ENCODE measurements at regions not wholly inside any gene's neighbourhood (a gene's known extent, or its start where the extent isn't known, plus 50 kb on each side); places are given as distances from the start of the nearest gene placed in this dataset.
"Not testable (repeated sequence)": the region's sequence is repeated elsewhere in the genome, so short reads cannot be mapped to it uniquely, and the experiment has no call there.

GRCh38 chr5:164185000-164185399 lies 679.6 kb downstream of the MAT2B start:
- DNase-seq (ENCODE audit: low read depth in 4 of 4, low spot score in 1 of 4): no peak

GRCh38 chr5:164186550-164186949 lies 681.1 kb downstream of the MAT2B start:
- DNase-seq (ENCODE audit: low read depth in 4 of 4, low spot score in 1 of 4): no peak

DNA sequence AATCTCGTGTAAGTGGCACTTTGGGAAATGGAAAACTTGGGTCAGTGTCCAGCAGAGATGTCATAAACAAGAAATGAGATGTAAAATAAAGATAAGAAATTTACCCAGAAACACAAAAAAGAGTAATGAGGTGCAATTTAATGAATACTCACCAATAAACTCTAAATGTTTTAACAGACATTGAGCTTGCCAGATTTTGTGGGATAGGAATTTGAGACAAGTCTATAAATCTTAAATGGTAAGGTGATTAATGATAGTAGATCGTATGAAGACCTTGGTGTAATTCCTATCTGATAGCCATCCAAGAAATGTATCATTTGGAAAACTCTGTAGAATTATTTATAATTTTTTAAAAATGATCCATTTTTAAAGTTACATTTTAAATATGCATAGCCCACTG lies 682.4 kb downstream of the MAT2B start:
- no peak for DNase-seq (ENCODE audit: low read depth in 4 of 4, low spot score in 1 of 4)

DNA sequence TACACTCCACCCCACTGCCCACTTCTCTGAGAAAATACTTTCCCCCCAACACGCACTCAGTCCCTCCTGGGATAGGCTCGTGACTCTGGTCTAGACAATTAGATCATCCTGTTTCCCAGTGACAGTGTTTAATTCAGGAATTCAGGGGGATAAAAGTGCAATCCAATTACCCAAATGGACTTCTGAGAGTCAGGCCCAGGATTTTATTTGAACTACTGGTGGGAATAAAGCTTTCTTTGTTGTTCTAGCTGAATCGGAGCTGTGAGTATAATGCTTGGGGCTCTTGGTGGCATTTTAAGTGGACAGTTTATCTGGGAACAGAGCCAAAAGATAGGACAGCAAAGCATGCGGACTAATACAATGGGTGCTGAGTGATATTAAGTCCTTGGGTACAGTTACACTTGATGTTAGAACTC lies 683.3 kb downstream of the MAT2B start:
- no peak for DNase-seq (ENCODE audit: low read depth in 4 of 4, low spot score in 1 of 4)

DNA sequence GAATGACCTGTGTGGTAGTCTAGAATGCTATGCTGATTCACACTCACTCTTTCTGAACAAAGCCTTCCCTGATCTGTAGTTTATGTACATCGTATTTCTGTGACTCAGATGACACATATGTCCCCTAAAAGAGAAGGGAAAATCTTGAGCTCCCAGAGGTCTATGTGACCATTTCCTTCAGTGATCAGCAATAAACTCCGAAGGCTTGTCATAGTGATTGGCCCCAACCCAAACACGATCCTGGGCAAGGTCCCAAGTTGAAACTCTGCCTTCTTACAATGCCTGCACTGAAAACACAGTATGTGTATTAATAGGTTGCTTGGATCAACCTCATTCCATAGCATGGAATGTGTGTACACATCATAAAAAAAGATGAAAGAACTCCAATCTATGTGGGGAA lies 685.8 kb downstream of the MAT2B start:
- DNase-seq (ENCODE audit: low read depth in 4 of 4, low spot score in 1 of 4): no peak

- no peak for DNase-seq (ENCODE audit: low read depth in 4 of 4, low spot score in 1 of 4)
Observed at GRCh38 chr5:164202338-164202737, 696.9 kb downstream of the MAT2B start.

GRCh38 chr5:164203581-164204225 lies 698.3 kb downstream of the MAT2B start:
- DNase-seq (ENCODE audit: low read depth in 4 of 4, low spot score in 1 of 4): no peak

GRCh38 chr5:164204338-164204946 lies 699.0 kb downstream of the MAT2B start:
- no peak for DNase-seq (ENCODE audit: low read depth in 4 of 4, low spot score in 1 of 4)

DNA sequence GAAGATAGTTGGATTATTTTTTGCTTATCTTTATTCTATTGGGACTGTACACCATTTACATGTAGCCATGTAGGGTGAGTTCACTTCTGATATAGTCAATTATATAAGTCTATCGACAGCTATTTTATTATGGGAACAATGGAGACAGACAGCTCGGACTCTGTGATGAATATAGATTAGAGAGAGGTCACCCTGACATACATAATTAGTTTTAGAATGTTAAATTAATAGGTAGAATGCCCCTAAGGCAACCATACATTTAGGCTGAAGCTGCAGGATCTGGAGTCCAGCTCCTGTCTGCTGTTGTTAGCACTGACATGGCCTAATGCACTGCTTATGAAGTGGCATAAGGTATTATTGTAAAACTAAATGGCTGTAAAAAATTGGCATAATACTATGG lies 700.8 kb downstream of the MAT2B start:
- no peak for DNase-seq (ENCODE audit: low read depth in 4 of 4, low spot score in 1 of 4)

GRCh38 chr5:164207646-164208045 lies 702.2 kb downstream of the MAT2B start:
- no peak for DNase-seq (ENCODE audit: low read depth in 4 of 4, low spot score in 1 of 4)

GRCh38 chr5:164210491-164210890 lies 705.1 kb downstream of the MAT2B start:
- no peak for DNase-seq (ENCODE audit: low read depth in 4 of 4, low spot score in 1 of 4)

DNA sequence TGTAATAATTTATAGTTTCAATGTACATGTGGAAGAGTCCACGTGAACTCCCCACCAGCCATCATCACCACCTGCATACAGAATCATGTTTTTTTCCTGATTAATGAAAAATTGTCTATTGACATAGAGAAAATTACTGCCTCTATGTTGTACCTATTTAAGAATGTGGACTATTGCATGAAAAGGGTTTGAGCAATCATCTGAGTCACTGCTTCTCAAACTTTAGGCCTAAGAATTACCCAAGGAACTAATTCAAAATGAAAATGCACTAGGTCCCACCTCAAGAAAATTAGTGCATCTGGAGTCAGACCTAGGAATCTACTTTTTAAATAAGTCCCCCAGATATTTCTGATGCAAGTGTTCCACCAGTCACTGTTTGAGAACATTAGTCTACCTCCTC lies 709.3 kb downstream of the MAT2B start:
- DNase-seq (ENCODE audit: low read depth in 4 of 4, low spot score in 1 of 4): no peak

DNA sequence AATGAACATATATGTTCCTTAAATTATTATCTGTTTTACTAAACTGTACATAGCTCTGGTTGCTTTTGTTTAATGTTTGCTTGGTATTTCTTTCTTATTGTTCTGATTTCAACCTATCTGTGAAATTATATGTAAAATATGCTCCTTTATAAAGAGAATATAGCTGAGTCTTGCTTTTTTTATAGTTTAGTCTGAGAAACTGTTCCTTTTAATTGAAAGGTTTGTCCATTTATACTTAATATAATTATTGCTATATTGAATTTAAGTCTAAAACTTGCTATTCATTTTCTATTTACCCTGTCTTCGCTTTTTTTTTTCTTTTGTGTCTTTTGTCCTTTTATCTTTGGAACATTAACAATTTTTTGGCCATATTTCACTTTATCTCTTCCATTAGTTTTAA lies 712.0 kb downstream of the MAT2B start:
- DNase-seq (ENCODE audit: low read depth in 4 of 4, low spot score in 1 of 4): no peak

- DNase-seq (ENCODE audit: low read depth in 4 of 4, low spot score in 1 of 4): no peak
Observed at GRCh38 chr5:164220522-164220921, 715.1 kb downstream of the MAT2B start.

GRCh38 chr5:164224236-164224635 lies 718.8 kb downstream of the MAT2B start:
- DNase-seq (ENCODE audit: low read depth in 4 of 4, low spot score in 1 of 4): no peak

DNA sequence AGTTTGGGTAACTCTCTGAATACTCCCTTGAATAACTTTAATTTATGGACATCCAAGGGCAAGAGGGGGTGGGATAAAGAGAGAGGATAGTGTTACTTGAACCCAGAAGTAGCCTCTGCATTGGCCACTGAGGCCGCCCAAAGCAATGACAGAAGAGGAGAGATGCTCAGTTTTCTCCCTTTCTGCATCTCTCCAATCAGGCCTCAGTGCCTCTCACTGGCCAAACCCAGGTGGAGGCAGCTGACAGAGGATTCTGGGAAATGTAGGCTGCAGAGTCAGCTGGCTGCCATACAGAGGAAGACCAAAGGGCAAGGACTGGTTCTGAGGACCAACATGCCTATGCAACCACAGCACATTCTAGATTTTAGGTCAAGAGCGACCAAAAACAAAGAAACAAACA lies 719.4 kb downstream of the MAT2B start:
- no peak for DNase-seq (ENCODE audit: low read depth in 4 of 4, low spot score in 1 of 4)

- no peak for DNase-seq (ENCODE audit: low read depth in 4 of 4, low spot score in 1 of 4)
Observed at GRCh38 chr5:164230341-164230740, 724.9 kb downstream of the MAT2B start.

DNA sequence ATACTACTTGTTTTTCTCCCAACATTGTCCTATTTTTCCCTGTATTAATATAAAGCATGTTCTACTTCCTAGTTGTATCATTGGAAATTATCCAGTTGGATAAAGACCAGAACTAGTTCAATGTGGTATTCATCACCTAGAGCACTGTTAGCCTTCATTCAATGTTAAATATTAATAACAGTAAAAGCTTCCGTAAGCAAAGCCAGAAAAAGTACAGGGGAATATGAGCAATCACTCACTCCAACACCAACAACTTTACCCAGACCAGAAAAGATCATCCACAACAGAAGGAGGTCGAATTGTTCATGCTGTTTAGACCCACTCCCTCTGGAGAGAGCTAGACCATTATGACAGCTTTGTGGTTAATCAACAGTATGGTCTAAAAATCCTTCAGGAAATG lies 728.4 kb downstream of the MAT2B start:
- no peak for DNase-seq (ENCODE audit: low read depth in 4 of 4, low spot score in 1 of 4)

- no peak for DNase-seq (ENCODE audit: low read depth in 4 of 4, low spot score in 1 of 4)
Observed at GRCh38 chr5:164234321-164234720, 728.9 kb downstream of the MAT2B start.

DNA sequence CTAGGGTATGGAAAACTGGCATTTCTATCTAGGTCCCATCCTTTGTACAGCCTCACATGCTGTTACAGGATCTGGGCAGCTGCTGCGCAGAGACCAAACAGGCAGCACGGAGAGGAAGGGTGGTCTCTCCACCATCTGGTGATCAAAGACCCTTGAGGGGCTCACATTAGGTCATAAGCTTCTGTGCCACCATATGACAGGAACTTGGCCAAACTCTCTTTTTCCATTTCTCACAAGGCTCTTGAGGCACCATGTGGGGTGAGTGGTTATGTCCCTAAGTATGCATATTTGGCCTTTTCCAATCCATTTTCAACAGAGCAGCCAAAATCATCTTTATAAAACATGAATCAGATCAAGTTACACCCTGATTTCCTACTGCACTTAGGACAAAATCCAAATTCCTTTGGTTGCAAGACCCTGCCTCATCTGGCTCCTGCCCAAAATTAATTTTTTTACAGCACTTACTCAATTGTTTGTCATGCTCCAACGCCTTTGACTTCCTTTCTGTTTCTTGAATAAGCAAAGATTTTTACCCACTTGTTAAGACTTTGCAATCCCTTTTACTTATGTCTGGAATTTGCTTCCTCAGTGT lies 730.0 kb downstream of the MAT2B start:
- DNase-seq (ENCODE audit: low read depth in 4 of 4, low spot score in 1 of 4): no peak

GRCh38 chr5:164237486-164237885 lies 732.1 kb downstream of the MAT2B start:
- no peak for DNase-seq (ENCODE audit: low read depth in 4 of 4, low spot score in 1 of 4)

GRCh38 chr5:164251781-164252180 lies 746.4 kb downstream of the MAT2B start:
- not testable (repeated sequence) for DNase-seq (ENCODE audit: low read depth in 4 of 4, low spot score in 1 of 4)

DNA sequence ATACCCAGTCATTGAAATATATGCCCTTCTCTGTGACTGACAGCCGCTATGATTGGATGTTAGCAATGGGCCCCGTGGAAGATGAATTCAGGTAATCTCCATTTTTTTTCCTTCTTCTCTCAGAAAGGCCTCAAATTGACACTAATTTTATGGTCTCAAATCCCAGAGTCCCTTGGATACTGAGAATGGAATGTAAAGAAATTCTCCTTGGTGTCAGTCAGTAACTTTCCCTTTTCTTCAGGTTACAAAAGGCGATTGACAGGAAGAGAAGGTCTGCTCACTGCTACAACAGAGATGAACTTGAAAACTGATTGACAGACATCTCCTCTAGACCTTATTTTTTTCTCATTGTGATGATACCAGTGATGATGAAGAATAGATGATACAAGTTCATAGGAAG lies 748.3 kb downstream of the MAT2B start:
- DNase-seq (ENCODE audit: low read depth in 4 of 4, low spot score in 1 of 4): no peak
